GM12878 (cell line): ENCODE measurements at regions not wholly inside any gene's neighbourhood (a gene's known extent, or its start where the extent isn't known, plus 50 kb on each side); places are given as distances from the start of the nearest gene placed in this dataset.

ENCODE experiments used
- BCL11A ChIP-seq: IDR thresholded peaks from 2 replicates; pipeline ENCODE4 v1.6.1; 2011; ENCODE audit warnings: low read depth, low read length
- CTCF ChIP-seq, 3 experiments: IDR thresholded peaks in 2 of 3; conservative IDR thresholded peaks in 1 of 3; 2 replicates each; pipeline ENCODE4 v1.5.1; 2011; ENCODE audit warnings: low read depth in 3 of 3, low read length in 3 of 3, mild to moderate bottlenecking in 3 of 3, control low read depth in 2 of 3, moderate library complexity in 2 of 3, inconsistent platforms in 1 of 3, mixed read lengths in 1 of 3; ENCODE audit not compliant: control insufficient read depth in 2 of 3, insufficient read depth in 1 of 3; ENCODE audit errors: extremely low read depth in 1 of 3
- LARP7 ChIP-seq: fragments of 450-650 bp; IDR thresholded peaks from 2 replicates; pipeline ENCODE4 v1.6.1; 2017; ENCODE audit warnings: mild to moderate bottlenecking
- RFX5 ChIP-seq: IDR thresholded peaks from 2 replicates; pipeline ENCODE4 v1.6.1; 2011; ENCODE audit warnings: low read depth, low read length, improper control_type of control experiment
- SMAD1 ChIP-seq: fragments of 450-650 bp; IDR thresholded peaks from 2 replicates; pipeline ENCODE4 v1.6.1; 2018; ENCODE audit warnings: mild to moderate bottlenecking, low read depth; ENCODE audit not compliant: partially characterized antibody
- SMC3 ChIP-seq: IDR thresholded peaks from 2 replicates; pipeline ENCODE4 v1.6.1; 2011; ENCODE audit warnings: low read length, improper control_type of control experiment, borderline replicate concordance

- TF ChIP-seq LARP7 (no peak), CTCF (IDR thresholded peaks at IDR 0.05 in 2 of 3, conservative IDR thresholded peaks at IDR 0.05 in 1 of 3; ENCODE audit: control insufficient read depth in 2 of 3, extremely low read depth in 1 of 3, insufficient read depth in 1 of 3, low read depth in 3 of 3, low read length in 3 of 3) (no peak), SMAD1 (no peak), BCL11A (no peak), RFX5 (no peak), SMC3 (no peak)
Observed at GRCh38 chr12:28079539-28079938, 107.0 kb upstream of the PTHLH start.
